ENCODE measurements at regions not wholly inside any gene's neighbourhood (a gene's known extent, or its start where the extent isn't known, plus 50 kb on each side); places are given as distances from the start of the nearest gene placed in this dataset.

DNA sequence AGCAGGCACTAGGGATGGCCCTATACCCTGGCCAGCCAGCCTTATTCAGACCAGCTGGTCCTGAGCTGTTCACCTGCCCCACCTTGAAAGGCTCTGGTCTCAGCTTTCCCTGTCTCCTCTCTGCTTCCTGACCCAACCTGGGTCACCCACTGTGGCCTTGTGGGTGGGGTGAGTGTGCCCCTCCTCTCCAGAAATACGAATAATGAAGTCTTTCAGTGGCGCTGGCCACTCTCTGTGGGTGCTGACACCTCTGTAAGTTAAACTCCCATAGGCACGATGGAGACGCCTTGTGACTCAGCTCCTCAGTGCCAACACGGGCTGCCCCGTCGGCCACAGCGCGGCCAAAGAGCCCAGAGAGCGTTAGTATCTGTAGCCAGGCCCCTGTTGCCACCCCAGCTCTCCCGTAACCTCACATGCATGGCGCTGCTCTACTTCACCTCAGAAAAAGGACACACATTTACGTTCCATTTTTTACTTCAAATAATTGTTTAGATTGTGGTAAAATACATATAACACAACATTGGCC, 74.6 kb upstream of the SEPTIN5 start:
- Histone ChIP-seq H3K27ac (ENCODE audit: low read depth, low read length) (no peak overlapping the region), H3K4me1 (ENCODE audit: control insufficient read depth in 3 of 3, insufficient read depth in 3 of 3, low read length in 3 of 3) (no peaks in the 10 kb centered on the region), H3K27me3 (ENCODE audit: control insufficient read depth in 3 of 3, insufficient read depth in 3 of 3, low read length in 3 of 3) (peaks cover 5 to 24% (median 12%) of the 10 kb centered on the region in 3 donors), H3K4me3 (ENCODE audit: low read length in 3 of 3) (no peak overlapping the region), H3K9me3 (ENCODE audit: control insufficient read depth in 3 of 3, low read length in 3 of 3) (no peaks in the 10 kb centered on the region), H3K36me3 (ENCODE audit: control insufficient read depth in 3 of 3, insufficient read depth in 3 of 3, low read length in 3 of 3) (no peaks in the 10 kb centered on the region), H3K9ac (ENCODE audit: low read depth in 1 of 3, low read length in 3 of 3) (no peak overlapping the region)

DNA sequence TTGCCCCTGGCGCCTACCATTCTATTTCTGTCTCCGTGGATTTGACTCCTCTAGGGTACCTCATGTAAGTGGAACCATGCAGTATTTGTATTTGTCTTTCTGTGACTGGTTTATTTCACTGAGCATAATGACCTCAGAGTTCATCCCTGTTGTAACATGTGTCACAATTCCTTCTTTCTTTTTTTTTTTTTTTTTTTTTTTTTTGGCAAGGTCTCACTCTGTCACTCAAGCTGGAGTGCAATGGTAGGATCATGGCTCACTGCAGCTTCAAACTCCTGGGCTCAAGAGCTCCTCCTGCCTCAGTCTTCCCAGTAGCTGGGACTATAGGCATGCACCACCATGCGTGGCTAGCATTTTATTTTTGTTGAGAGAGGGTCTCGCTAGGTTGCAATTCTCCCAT, 74.0 kb upstream of the SEPTIN5 start:
- Histone ChIP-seq H3K9me3 (ENCODE audit: control insufficient read depth in 3 of 3, low read length in 3 of 3) (no peaks in the 10 kb centered on the region), H3K27ac (ENCODE audit: low read depth, low read length) (no peak overlapping the region), H3K27me3 (ENCODE audit: control insufficient read depth in 3 of 3, insufficient read depth in 3 of 3, low read length in 3 of 3) (peaks cover 11 to 31% (median 17%) of the 10 kb centered on the region in 3 donors), H3K4me1 (ENCODE audit: control insufficient read depth in 3 of 3, insufficient read depth in 3 of 3, low read length in 3 of 3) (no peaks in the 10 kb centered on the region), H3K4me3 (ENCODE audit: low read length in 3 of 3) (no peak overlapping the region), H3K36me3 (ENCODE audit: control insufficient read depth in 3 of 3, insufficient read depth in 3 of 3, low read length in 3 of 3) (no peaks in the 10 kb centered on the region), H3K9ac (ENCODE audit: low read depth in 1 of 3, low read length in 3 of 3) (no peak overlapping the region)

DNA sequence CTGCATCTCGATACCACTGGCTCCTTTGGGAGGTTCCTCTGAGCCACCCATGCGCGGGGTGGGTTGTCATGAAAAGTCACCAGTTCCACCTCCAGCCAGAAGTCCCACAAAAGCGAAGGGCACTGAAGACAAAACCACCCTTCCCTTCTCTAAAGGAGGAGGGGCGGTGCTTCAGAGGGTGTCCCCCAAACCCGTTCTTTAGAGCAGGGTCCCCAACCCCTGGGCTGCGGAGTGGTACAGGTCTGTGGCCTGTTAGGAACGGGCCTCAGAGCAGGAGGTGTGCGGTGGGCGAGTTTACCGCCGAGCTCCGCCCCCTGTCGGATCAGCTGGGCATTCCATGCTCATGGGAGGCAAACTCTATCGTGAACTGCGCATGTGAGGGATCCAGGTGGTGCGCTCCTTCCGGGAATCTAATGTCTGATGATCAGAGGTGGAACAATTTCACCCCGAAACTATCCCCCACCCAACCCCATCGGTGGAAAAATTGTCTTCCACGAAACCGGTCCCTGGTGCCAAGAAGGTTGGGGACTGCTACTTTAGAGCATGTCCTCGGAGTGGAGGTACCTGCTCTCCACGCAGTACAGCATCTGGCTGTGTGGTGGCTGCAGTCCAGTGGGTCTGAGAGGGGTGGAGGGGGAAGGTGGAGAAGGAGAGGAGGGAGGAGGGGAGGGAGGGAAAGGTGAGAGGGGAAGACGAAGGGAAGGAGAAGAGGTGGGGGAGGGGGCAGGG, 72.9 kb upstream of the SEPTIN5 start:
- H3K27me3 ChIP-seq (ENCODE audit: control insufficient read depth in 3 of 3, insufficient read depth in 3 of 3, low read length in 3 of 3), result peaks cover 13 to 35% (median 18%) of the 10 kb centered on the region in 3 donors
- H3K9me3 ChIP-seq (ENCODE audit: control insufficient read depth in 3 of 3, low read length in 3 of 3), result peaks cover 0 to 2% (median 0%) of the 10 kb centered on the region in 3 donors
- H3K27ac ChIP-seq (ENCODE audit: low read depth, low read length), result no peak overlapping the region
- no peaks in the 10 kb centered on the region for H3K36me3 ChIP-seq (ENCODE audit: control insufficient read depth in 3 of 3, insufficient read depth in 3 of 3, low read length in 3 of 3)
- no peak overlapping the region for H3K4me3 ChIP-seq (ENCODE audit: low read length in 3 of 3)
- H3K9ac ChIP-seq (ENCODE audit: low read depth in 1 of 3, low read length in 3 of 3), result no peak overlapping the region
- no peaks in the 10 kb centered on the region for H3K4me1 ChIP-seq (ENCODE audit: control insufficient read depth in 3 of 3, insufficient read depth in 3 of 3, low read length in 3 of 3)

DNA sequence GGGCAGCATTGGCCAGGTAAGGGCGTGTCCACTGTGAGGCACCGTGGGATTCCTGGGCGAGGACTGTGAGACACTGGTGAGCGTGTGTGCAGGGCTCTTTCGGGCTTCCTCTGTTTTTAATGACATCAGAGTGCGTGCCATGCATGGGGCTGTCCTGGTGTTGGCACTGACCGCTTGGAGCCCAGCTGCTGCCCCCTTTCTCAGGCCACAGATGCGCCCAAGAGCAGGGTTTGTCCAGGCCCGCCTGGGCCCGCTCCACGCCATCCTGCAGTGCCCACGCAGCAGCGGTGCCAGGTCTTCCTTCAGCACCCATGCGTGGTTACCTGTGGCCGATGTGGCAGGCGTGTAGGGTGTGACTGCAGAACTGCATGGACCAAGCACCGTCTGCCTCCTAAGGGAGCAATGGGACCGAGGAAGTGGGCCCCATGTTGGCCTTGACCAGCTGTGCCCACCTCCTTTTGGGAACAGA, 72.3 kb upstream of the SEPTIN5 start:
- Histone ChIP-seq H3K36me3 (ENCODE audit: control insufficient read depth in 3 of 3, insufficient read depth in 3 of 3, low read length in 3 of 3) (no peaks in the 10 kb centered on the region), H3K27ac (ENCODE audit: low read depth, low read length) (no peak overlapping the region), H3K4me3 (ENCODE audit: low read length in 3 of 3) (no peak overlapping the region), H3K9ac (ENCODE audit: low read depth in 1 of 3, low read length in 3 of 3) (no peak overlapping the region), H3K27me3 (ENCODE audit: control insufficient read depth in 3 of 3, insufficient read depth in 3 of 3, low read length in 3 of 3) (peaks cover 13 to 36% (median 18%) of the 10 kb centered on the region in 3 donors), H3K4me1 (ENCODE audit: control insufficient read depth in 3 of 3, insufficient read depth in 3 of 3, low read length in 3 of 3) (no peaks in the 10 kb centered on the region), H3K9me3 (ENCODE audit: control insufficient read depth in 3 of 3, low read length in 3 of 3) (peaks cover 0 to 2% (median 0%) of the 10 kb centered on the region in 3 donors)

DNA sequence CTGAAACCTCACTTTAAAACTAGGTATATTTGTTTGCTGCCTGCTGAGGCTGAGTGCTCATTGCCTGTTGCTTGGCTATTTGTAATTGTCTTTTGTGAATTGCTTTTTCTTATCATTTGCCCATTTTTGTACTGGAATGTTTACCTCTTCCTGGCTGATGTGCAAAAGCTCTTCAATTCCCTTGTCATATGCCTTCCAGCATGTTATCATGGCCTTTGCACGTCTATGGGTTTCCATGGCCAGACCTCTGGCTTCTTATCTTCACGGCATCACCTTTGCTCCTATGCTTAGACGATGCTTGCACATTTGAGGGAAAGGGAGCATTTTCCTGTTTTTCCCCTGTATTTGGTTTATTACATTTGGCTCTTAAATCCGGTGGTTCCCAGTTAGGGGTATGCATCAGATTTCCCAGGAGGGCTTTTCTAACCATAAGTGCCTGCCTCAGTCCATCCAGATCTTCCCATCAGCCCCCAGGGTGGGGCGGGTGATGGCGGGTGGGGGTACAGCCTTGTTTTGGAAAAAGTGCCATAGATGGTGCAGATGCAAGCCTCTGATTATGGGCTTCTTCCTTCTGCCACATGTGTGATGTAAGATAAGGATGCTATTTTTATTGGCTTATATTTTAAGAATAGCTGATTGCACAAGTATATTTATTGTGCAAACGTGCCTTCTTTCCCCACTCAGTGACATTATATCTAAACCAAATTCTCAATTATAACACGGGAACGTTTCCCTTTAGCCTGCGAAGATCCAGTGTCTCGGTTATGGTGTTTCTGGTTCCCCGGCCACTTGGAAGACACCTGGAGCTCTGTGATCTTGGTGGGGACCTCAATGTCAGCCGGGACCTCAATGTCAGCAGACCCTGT, 70.6 kb upstream of the SEPTIN5 start:
- peaks cover 0 to 6% (median 2%) of the 10 kb centered on the region in 3 donors for H3K9me3 ChIP-seq (ENCODE audit: control insufficient read depth in 3 of 3, low read length in 3 of 3)
- no peaks in the 10 kb centered on the region for H3K36me3 ChIP-seq (ENCODE audit: control insufficient read depth in 3 of 3, insufficient read depth in 3 of 3, low read length in 3 of 3)
- H3K27ac ChIP-seq (ENCODE audit: low read depth, low read length), result no peak overlapping the region
- H3K4me3 ChIP-seq (ENCODE audit: low read length in 3 of 3), result no peak overlapping the region
- H3K9ac ChIP-seq (ENCODE audit: low read depth in 1 of 3, low read length in 3 of 3), result no peak overlapping the region
- H3K27me3 ChIP-seq (ENCODE audit: control insufficient read depth in 3 of 3, insufficient read depth in 3 of 3, low read length in 3 of 3), result peaks cover 13 to 36% (median 18%) of the 10 kb centered on the region in 3 donors
- H3K4me1 ChIP-seq (ENCODE audit: control insufficient read depth in 3 of 3, insufficient read depth in 3 of 3, low read length in 3 of 3), result no peaks in the 10 kb centered on the region

DNA sequence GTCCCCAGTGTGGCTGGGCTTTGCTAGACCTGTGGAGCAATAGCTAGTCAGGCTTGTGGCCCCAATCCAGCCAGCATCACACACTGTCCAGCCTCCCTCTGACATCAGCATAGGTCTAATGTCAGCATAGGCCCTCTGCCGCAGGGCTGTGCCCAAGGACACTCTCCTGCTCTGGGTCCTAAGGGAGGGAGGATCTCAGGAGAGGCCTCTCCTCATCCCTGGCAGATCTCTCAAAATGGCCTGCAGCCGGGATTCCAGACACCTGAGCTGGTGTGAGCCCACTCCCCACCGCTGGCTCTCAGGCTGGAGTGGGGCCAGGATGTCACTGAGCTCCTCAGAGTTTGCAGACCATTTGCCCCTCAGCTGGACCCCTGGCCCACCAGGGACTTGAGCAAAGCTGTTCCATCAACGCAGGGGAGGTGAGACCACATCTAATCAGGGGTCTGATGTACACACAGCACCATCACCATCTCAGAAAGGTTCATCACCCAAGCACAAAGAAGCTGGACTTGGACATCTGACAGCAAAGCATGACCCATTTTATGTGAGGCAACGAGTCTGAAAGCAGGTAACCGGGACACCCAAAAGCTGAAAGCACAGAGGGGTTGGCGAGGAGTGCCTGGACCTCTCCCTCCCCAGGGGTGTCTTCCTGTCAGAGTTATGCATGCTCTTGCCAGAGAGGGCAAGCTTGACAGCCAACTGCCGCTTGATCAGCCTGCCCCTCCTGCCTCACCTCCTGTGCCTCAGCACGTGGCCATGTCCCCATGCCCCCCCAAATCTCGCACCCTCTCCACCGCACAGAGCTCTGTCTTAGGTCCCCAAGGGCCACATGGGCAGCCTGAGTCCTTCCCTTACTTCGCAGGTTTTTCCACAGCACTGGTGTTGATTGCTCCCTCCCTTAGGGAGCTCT, 69.7 kb upstream of the SEPTIN5 start:
- H3K36me3 ChIP-seq (ENCODE audit: control insufficient read depth in 3 of 3, insufficient read depth in 3 of 3, low read length in 3 of 3), result no peaks in the 10 kb centered on the region
- no peak overlapping the region for H3K27ac ChIP-seq (ENCODE audit: low read depth, low read length)
- peaks cover 0 to 7% (median 2%) of the 10 kb centered on the region in 3 donors for H3K9me3 ChIP-seq (ENCODE audit: control insufficient read depth in 3 of 3, low read length in 3 of 3)
- peaks cover 13 to 36% (median 18%) of the 10 kb centered on the region in 3 donors for H3K27me3 ChIP-seq (ENCODE audit: control insufficient read depth in 3 of 3, insufficient read depth in 3 of 3, low read length in 3 of 3)
- H3K4me3 ChIP-seq (ENCODE audit: low read length in 3 of 3), result no peak overlapping the region
- H3K4me1 ChIP-seq (ENCODE audit: control insufficient read depth in 3 of 3, insufficient read depth in 3 of 3, low read length in 3 of 3), result no peaks in the 10 kb centered on the region
- no peak overlapping the region for H3K9ac ChIP-seq (ENCODE audit: low read depth in 1 of 3, low read length in 3 of 3)

DNA sequence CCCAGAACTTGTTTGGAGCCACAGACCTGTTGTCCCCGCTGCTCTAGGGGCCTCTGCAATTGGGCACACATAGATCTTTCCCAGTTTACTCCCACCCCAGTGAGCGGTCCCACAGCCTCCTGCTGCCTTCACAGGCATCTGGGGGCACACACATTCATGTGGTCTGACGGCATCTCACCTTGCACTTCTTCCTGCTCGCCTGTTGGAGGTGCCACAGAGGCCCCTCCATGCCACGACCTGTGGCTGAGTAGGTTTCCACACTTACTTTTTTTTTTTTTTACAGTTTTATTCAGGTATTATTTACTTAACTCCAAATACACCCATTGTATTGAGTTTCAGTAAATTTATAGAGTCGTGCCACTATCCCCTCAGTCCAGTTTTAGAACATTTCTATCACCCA, 68.9 kb upstream of the SEPTIN5 start:
- no peaks in the 10 kb centered on the region for H3K4me1 ChIP-seq (ENCODE audit: control insufficient read depth in 3 of 3, insufficient read depth in 3 of 3, low read length in 3 of 3)
- H3K27ac ChIP-seq (ENCODE audit: low read depth, low read length), result no peak overlapping the region
- no peak overlapping the region for H3K4me3 ChIP-seq (ENCODE audit: low read length in 3 of 3)
- H3K9ac ChIP-seq (ENCODE audit: low read depth in 1 of 3, low read length in 3 of 3), result no peak overlapping the region
- H3K36me3 ChIP-seq (ENCODE audit: control insufficient read depth in 3 of 3, insufficient read depth in 3 of 3, low read length in 3 of 3), result no peaks in the 10 kb centered on the region
- peaks cover 13 to 36% (median 18%) of the 10 kb centered on the region in 3 donors for H3K27me3 ChIP-seq (ENCODE audit: control insufficient read depth in 3 of 3, insufficient read depth in 3 of 3, low read length in 3 of 3)
- peaks cover 0 to 7% (median 2%) of the 10 kb centered on the region in 3 donors for H3K9me3 ChIP-seq (ENCODE audit: control insufficient read depth in 3 of 3, low read length in 3 of 3)

DNA sequence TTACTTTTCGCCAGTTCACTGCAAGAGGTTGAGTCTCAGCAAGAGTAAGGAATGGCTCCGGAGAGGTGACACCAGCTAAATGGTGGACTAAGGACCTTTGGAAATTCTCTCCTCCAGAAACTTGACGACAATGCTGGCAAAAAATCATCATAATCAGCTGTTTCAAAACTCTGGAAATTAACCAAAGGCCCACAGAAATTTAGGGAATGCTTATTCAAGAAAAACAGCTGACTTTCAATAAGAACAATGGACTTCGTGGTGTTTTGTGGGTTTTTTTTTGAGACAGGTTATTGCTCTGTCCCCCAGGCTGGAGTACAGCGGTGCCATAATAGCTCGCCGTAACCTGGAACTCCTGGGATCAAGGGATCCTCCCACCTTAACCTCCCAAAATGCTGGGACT, 68.4 kb upstream of the SEPTIN5 start:
- Histone ChIP-seq H3K4me1 (ENCODE audit: control insufficient read depth in 3 of 3, insufficient read depth in 3 of 3, low read length in 3 of 3) (no peaks in the 10 kb centered on the region), H3K27me3 (ENCODE audit: control insufficient read depth in 3 of 3, insufficient read depth in 3 of 3, low read length in 3 of 3) (peaks cover 13 to 32% (median 18%) of the 10 kb centered on the region in 3 donors), H3K4me3 (ENCODE audit: low read length in 3 of 3) (no peak overlapping the region), H3K27ac (ENCODE audit: low read depth, low read length) (no peak overlapping the region), H3K9ac (ENCODE audit: low read depth in 1 of 3, low read length in 3 of 3) (no peak overlapping the region), H3K9me3 (ENCODE audit: control insufficient read depth in 3 of 3, low read length in 3 of 3) (peaks cover 0 to 7% (median 2%) of the 10 kb centered on the region in 3 donors), H3K36me3 (ENCODE audit: control insufficient read depth in 3 of 3, insufficient read depth in 3 of 3, low read length in 3 of 3) (no peaks in the 10 kb centered on the region)

DNA sequence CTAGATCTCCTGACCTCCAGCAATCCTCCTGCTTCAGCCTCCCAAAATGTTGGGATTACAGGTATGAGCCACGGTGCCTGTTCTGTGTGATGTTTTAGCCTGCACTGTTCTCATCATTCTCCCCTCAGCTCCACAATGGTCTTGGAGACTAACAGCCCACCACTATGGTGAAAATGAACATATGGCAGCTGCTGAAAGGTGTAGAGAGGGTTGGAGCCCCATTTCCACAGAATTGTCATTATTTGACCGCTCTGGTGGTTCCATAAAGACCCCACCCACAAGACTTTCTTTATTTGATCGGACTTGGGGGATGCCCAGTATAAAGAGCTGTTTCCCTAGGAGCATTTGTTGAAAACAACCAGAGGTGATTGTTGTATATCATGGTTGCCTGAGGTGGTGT, 67.9 kb upstream of the SEPTIN5 start:
- peaks cover 13 to 27% (median 14%) of the 10 kb centered on the region in 3 donors for H3K27me3 ChIP-seq (ENCODE audit: control insufficient read depth in 3 of 3, insufficient read depth in 3 of 3, low read length in 3 of 3)
- H3K36me3 ChIP-seq (ENCODE audit: control insufficient read depth in 3 of 3, insufficient read depth in 3 of 3, low read length in 3 of 3), result no peaks in the 10 kb centered on the region
- H3K27ac ChIP-seq (ENCODE audit: low read depth, low read length), result no peak overlapping the region
- H3K4me3 ChIP-seq (ENCODE audit: low read length in 3 of 3), result no peak overlapping the region
- no peaks in the 10 kb centered on the region for H3K4me1 ChIP-seq (ENCODE audit: control insufficient read depth in 3 of 3, insufficient read depth in 3 of 3, low read length in 3 of 3)
- peaks cover 0 to 7% (median 2%) of the 10 kb centered on the region in 3 donors for H3K9me3 ChIP-seq (ENCODE audit: control insufficient read depth in 3 of 3, low read length in 3 of 3)
- no peak overlapping the region for H3K9ac ChIP-seq (ENCODE audit: low read depth in 1 of 3, low read length in 3 of 3)

Data from skeletal muscle tissue (tissue), 3 donors.